Prostate gland (tissue), 2 donors: ENCODE measurements at regions not wholly inside any gene's neighbourhood (a gene's known extent, or its start where the extent isn't known, plus 50 kb on each side); places are given as distances from the start of the nearest gene placed in this dataset.
"Not testable (repeated sequence)": the region's sequence is repeated elsewhere in the genome, so short reads cannot be mapped to it uniquely, and the experiment has no call there.

Source experiments
- CTCF ChIP-seq, 4 experiments: fragments of 200-600 bp in 2 of 4; fragments of 450-650 bp in 2 of 4; sonication (generic) in 2 of 4; IDR thresholded peaks; 1 replicate in 3 of 4; 2 replicates in 1 of 4; pipeline ENCODE4 v1.5.1; 2016 to 2019; ENCODE audit warnings: antibody characterized with exemption in 4 of 4, mild to moderate bottlenecking in 2 of 4, moderate library complexity in 2 of 4
- POLR2A ChIP-seq: fragments of 450-650 bp; IDR thresholded peaks from one replicate; pipeline ENCODE4 v1.6.1; 2016; ENCODE audit warnings: antibody characterized with exemption, mild to moderate bottlenecking

- TF ChIP-seq CTCF (IDR thresholded peaks at IDR 0.05); POLR2A: not testable (repeated sequence)
Observed at GRCh38 chr2:224647684-224648083, 62.5 kb upstream of the CUL3 start.
